H1 (cell line): ENCODE measurements at regions not wholly inside any gene's neighbourhood (a gene's known extent, or its start where the extent isn't known, plus 50 kb on each side); places are given as distances from the start of the nearest gene placed in this dataset.

Experiments
- EZH2 ChIP-seq: fragments of 200-600 bp; sonication (generic); IDR thresholded peaks from 2 replicates; pipeline ENCODE4 v1.7.1; 2012; ENCODE audit warnings: low read depth, mild to moderate bottlenecking, moderate library complexity, low read length, inconsistent platforms; ENCODE audit not compliant: severe bottlenecking
- POLR2A ChIP-seq, 2 experiments: IDR thresholded peaks; 1 replicate in 1 of 2; 2 replicates in 1 of 2; pipeline ENCODE4 v1.6.1; 2011; ENCODE audit warnings: low read depth in 2 of 2, low read length in 2 of 2, mild to moderate bottlenecking in 2 of 2; ENCODE audit errors: control extremely low read depth in 1 of 2
- SP1 ChIP-seq: IDR thresholded peaks from 2 replicates; pipeline ENCODE4 v1.6.1; 2011; ENCODE audit warnings: low read depth, low read length

- TF ChIP-seq POLR2A (IDR thresholded peaks at IDR 0.05; ENCODE audit: control extremely low read depth in 1 of 2, low read depth in 2 of 2, low read length in 2 of 2) = no peak
- TF ChIP-seq EZH2 = no peak
- no peak for TF ChIP-seq SP1
Observed at GRCh38 chr1:168958562-168959289, 147.8 kb upstream of the ATP1B1 start.
